IPS-NIHi7 (cell line): ENCODE measurements at regions not wholly inside any gene's neighbourhood (a gene's known extent, or its start where the extent isn't known, plus 50 kb on each side); places are given as distances from the start of the nearest gene placed in this dataset.

ENCODE experiments used
- DNase-seq: peaks from one replicate; pipeline ENCODE4 v3.0.0; 2012; ENCODE audit warnings: mixed read lengths; ENCODE audit errors: extremely low spot score

DNA sequence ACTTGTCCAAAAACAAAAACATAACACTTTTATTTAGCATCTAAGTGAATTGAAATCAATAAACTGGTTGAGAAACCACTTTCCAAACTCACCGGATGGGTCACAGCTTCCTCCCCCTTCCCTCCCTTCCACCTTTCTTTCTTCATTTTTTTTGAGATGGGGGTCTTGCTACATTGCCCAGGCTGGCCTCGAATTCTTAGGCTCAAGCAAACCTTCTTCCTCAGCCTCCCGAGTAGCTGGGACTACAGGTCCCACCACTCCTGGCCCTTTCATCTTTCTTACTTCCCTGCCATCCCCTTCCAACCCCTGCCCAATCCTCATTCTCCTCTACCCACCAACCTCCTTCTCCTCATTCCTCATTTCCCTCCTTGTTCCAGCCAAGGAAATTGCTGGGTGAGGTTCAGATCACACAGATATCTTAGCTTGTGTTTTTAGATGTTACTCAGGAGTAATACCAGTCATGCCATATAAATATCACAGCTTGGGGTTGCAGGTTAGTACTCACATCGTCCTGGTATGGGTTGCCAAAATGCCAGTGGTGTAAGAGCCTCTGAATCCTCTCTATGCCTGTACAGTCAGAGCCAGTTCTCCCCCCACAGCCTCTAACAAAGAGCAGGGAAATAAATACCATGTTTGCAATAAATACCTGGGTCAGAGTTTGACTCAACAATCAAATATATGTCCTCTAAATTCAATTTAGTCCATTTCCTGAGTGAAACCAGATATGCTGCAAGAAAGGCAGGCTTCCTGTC is 132.7 kb upstream of the NDUFV2 start:
- no peak for DNase-seq

DNA sequence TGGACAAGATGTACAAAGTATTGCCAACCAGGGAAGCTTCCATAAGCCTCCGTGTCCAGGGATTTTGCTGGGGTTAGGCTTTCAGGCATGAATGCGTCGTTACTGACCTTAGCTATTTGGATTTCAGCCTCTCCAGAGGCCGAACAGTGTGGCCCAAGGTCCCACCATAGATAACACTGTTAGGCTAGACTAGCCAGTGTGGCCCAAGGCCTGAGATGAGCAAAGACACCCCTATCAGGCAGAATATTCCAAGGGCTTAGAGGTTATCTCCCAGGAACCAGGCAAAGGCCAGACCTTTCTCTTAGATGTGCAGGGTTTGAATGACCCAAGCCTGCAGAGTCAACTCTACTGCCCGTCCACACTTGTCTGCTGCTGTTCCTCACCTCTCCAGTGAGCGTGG is 131.7 kb upstream of the NDUFV2 start:
- no peak for DNase-seq

DNA sequence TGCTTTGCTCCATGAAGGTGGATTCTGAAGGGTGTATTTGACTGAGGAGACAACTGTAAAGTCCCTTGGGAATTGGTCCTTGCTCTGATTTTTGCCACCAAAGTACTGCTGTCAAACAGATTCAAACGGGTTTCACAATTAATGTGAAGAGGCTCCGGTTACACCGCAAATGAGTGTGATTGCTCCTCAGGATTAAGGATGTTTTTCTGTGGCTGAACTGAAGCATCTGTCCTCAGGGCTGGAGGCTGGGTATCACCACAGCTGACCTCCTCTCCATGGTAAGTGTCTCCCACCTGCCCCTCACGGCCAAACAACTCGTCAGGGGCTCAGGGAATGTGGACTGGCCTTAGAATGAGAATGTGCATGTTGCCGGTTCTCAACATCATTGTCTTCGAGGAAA is 130.4 kb upstream of the NDUFV2 start:
- DNase-seq: no peak

DNA sequence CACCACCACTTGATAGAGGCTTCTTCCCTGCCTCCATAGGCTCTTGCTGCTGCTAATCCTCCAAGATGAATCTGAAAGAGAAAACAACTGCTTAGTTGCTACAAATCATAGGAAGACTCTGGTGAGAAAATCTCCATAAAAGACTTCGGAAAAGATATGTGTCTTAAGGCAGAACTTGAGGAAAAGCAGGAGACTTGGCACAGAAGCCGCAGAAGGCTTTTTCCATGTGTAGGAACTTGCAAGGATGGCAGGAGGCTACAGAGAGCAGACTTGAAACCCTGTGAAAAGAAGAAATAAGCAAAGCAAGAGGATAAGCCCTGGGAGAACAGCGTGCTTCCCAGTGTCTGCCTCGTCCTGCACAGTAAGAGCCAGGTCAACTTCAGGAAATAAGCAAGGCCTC is 128.2 kb upstream of the NDUFV2 start:
- no peak for DNase-seq

DNA sequence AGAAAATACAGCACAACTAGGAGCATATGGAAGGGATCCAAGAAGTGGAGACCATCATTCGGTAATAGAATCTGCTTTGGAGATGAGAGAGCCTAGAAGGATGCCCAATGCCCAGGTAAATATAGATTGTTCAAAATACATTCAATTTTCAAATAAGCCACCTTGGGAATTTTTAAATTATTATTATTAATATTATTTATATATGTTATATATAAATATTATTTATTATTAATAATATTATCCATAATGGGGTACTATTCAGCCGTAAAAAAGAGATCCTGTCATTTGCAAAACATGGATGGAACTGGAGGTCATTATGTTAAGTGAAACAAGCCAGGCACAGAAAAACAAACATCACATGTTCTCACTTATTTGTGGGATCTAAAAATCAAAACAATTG is 127.8 kb upstream of the NDUFV2 start:
- DNase-seq: no peak

DNA sequence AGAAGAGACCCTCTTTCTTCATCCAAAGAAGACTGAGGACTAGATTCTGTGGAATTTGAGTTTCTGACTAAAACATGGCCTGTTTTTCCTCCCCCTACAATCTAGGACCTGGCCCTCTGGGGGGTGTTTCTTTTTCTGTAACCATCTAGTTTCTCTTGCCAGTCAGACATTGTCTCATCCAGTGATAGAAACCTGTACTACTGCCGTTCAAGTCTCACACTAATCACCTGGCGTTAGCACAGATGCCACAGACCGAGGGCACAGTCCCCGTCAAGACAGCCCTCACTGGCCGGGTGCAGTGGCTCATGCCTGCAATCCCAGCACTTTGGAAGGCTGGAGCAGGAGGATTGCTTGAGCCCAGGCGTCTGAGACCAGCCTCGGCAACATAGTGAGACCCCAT is 126.9 kb upstream of the NDUFV2 start:
- DNase-seq: no peak

DNA sequence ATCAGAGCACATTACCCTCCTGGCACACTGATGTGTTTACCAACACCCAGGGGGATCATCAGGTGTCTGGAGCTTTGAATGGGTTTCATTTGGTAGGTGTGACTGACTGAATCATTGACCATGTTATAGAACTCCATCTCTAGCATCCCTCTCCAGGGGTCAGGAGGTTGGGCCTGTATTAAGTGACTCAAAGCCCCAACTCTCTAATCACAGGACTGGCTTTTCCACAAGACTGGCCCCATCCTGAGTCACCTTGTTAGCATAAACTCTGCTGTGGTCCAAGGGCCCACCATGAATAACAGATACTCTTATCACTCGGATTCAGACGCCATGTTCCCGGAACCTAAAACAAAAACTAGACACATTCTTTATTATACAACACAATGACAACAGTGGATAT is 125.9 kb upstream of the NDUFV2 start:
- no peak for DNase-seq

DNA sequence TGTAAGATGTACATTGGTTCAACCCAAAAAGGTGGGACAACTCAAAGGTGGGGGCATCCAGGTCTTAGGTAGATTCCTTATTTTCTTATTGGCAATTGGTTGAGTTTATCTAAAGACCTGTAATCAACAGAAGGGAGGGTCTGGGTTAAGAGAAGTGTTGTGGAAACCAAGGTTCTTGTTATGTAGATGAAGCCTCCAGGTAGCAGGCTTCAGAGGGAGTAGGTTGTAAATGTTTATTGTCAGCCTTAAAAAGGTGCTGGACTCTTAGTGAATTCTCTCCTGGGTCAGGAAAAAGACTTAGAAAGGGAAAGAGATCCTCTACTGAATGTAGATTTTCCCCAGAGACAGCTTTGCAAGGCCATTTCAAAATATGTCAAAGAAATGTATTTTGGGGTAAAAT is 125.3 kb upstream of the NDUFV2 start:
- no peak for DNase-seq

DNA sequence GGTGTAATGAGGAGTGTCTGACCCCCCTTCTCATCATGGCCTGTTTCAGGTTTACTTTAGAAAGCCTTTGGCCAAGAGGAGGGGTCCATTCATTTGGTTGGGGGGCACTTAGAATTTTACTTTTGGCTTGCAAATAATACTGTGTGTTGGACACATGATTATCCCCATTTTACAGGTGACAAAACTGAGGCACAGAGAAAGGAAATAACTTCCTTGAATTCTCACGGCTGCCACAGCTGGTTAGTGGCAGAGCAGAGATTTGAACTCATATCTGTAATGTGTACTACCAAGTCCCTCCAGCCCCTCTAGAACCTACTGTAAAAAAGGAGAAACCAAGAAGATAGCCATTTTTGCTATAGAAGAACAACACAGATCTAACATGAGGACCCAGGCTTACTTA is 124.8 kb upstream of the NDUFV2 start:
- no peak for DNase-seq

DNA sequence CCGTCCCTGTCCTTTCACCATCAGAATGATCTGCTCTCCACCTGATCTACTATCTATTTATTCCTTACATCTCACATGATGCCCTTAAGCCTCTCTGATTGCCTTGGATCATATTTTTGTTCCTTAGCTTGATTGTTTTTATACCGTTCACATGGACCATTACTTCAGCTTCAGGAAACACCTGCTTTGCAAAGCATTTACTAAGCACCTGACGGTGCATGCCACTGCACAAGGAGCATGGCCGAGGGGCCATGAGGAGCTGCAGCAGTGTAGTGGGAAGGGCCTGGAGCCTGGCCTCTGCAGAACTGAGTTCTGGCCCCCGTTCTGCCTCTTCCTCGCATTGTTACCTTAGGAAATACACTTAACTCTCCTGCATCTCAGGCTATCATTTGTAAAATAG is 124.1 kb upstream of the NDUFV2 start:
- DNase-seq: no peak

DNA sequence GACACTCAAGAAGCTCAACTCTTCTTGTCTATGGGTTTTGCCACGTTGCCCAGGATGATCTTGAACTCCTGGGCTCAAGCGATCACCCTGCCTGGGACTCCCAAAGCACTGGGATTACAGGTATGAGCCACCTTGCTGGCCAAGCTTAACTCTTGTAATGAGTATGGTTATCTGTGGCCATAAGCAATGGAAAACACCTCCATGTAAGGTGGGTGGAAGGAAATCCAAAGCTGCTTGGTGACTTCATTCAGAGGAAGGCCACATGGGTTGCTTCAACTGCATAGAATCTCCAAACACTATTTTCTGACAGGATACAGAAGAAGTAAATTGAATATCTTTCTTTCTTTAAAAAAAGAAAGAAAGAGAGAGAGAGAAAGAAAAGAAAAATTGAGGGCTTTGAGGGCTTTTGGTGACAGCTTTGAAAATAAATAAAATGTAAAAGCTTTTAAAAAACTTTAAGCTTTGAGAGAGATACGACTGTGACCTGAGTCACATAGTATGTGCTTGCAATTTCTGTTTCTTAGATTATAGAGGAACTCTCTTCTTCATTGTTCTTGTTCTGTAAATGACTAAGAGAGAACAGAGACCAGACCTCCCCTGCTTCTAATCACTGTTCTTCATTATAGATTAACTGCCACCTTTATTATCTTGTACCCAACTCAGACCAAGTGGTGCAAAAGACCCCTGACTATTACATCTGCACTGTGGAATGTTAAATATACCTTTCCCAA is 123.1 kb upstream of the NDUFV2 start:
- no peak for DNase-seq

DNA sequence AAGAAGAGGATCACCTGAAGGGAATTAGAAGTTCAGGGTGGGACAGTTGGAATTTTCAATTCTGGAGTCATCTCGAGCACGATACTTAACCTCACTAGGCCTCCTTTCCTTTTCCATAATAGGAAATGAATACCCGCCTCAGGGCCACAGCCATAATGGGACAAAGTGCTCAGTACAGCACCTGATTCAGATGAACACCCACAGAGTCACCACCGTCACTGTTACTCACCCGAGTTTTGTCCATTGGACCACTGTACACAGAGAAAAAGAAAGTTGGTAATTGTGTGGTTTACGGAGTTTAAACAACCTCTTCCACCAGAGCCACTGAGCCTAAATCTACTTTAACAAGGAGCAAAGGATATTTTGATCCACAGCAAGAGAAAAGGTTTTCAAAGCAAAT is 122.0 kb upstream of the NDUFV2 start:
- no peak for DNase-seq

DNA sequence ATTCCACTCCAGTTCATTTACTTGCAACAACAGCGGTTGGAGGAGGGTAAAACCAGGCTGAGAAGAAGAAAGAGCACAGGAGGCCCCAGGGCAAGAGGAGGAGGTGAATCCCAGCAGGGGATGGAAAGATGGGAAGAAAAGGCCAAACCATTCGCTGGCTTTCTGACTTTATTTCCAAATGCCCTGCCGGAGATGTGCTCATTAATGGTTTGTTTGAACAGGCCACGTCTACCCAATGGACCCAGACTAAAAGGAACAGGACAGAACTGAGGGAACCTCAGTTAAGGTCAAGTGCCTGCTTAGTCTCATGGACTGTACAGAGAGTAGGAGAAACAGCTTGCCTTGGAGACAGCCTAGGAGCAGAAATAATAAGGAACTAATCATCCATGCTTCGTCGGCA is 121.6 kb upstream of the NDUFV2 start:
- no peak for DNase-seq

DNA sequence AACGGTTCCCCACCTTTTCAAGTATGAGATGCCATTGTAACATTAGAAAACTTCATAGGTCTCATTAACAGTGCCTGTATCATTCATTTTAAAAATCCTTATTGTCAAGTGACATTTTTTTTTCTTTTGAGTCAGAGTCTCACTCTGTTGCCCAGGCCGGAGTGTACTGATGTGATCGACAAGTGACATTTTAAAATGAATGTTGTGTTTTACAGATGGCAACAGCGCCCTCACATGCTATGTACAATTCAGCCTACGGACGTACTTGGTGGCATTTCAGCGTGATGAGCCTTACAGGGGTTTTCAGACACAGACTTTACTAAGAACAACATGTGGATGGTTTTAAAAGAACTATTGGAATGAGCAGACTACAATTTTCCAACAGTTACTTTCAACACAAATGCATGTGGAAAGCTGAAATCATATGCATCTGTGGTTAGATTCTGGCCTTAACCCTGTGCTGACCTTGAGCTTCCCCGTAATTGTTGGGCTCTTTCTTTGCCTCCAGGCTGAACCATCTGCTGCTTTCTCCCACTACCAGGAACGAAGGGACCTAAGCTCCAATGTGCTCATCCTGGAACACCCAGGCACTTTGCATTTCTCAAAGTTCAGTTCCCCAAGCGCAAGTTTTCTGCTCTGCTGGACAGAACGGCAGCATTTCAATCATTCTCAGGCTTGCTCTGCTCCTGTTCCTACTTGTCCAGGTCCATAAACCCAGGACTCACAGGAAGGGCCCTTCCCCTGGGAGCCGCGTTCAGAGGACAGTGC is 119.9 kb upstream of the NDUFV2 start:
- peak; percentile 48 for DNase-seq

DNA sequence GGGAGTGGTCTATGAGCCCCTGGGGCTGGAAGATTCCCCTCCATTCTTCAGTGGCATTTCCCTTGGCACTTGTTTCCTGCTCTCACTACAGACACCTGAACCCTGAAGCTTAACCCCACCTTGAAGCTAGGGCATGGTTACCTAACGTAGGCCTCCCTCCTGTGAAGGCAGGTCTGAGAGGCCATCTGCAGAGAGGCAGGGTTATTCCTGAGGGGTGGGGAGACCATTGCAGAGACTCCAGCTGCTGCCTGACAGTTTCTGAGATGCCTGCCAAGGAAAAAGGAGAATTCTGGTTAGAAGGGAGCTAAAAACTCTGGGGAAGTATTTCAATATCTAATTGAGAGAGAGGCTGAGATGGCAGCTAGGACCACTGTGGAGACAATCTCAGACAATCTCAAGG is 119.3 kb upstream of the NDUFV2 start:
- no peak for DNase-seq

DNA sequence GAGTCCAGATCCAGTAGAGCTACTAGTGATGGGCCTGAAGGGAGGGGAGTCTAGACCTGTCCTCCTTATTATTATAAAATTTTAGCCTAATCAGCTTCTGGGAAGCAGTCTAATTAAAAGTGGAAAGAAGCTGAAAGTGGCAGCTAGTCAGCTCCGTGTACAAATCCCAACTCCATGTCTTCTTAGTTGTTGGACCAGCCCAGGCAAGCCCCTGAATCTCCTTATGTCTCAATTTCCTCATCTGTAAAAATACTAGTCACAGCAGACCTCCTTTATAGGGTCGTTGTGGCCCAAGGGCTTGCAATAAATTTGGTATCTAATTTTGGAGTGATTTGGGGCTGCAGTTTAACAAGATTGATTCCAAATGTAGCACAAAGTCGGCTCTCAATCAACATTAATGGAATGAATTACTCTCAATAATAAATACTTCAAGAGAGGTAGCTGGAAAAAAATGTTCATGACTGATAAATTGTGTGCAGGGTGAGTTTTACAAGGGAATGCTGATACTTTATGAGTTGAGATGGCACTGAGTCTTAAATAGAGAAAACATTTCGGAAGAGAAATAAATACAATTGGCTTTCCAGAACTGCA is 118.3 kb upstream of the NDUFV2 start:
- no peak for DNase-seq

DNA sequence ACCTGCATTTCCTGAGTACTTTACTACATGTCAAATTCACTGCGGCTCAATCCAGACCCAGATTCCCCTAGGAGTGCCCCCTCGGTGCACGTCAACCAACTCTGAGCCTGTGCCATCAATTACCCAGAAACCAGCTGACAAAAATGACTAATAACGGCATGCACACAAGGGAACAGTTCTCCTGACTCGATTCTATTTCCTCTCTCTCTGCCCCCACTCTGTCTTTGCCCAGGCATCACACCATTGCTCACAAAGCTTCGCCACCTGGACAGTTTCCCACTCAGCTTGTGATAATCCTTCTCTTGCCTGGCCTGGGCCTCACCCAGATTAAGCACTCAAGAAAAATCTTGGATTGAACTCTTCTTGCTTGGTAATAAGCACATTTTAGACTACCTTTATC is 115.3 kb upstream of the NDUFV2 start:
- no peak for DNase-seq

DNA sequence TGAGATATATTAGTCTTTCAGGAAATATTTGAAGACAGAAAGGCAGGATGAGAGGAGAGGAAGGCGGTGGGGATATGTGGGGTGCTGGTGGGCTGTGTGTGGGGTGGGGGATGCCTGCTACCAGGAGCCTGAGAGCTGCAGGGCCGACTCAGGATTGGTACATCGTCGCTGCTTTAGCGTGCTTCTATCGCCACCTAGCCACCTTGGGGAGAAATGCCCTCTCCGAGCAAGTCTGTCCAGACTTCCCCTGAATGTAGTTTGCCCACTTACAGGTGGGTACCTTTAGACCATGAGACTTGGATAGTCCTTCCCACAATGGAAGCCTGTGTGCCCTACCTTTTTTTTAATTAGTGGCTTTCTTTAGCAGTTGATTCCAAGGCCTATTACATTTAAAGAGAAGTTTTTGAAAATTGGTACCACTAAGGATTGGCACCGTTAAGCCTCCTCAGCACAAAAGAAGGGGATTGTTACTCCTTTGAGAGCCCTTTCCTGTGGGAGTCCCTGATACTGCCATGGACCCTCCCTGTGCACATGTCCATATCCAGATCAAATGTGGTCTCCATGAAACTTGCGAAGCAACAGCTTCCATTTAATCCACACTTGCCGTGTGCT is 114.1 kb upstream of the NDUFV2 start:
- DNase-seq: peak; percentile 80

DNA sequence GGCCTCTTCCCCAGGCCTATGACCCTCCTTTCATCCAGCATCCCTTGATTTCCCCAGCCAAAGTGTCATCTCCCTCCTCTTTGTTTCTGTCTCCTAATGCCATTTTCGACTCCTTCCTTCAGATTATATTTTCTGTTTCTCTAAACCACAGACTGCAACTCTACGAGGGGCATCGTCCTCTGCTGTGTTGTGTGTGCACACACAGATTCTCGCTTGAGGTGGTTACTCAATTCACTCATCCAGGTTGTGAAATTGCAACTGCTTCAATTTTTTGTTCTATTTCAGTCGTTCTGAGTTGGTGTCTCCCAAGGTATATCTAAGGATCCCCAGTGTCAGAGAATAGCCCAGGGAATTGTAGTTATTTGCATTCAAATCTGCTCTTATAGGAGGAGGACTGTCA is 113.5 kb upstream of the NDUFV2 start:
- no peak for DNase-seq

DNA sequence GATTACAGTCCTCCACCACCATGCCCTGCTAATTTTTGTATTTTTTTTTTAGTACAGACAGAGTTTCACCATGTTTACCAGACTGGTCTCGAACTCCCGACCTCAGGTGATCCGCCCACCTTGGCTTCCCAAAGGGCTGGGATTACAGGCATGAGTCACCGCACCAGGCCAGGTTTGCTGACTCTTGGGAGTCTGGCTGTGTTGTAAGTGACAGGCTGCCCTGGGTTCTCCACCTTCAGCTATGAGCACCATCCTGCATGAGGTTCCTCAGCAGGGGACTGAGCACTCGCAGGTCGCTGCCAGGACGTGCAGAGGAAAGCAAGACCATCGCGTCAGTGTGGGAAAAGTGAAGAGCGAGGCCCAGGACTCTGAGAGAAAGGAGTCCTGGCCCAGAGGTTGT is 112.6 kb upstream of the NDUFV2 start:
- no peak for DNase-seq

DNA sequence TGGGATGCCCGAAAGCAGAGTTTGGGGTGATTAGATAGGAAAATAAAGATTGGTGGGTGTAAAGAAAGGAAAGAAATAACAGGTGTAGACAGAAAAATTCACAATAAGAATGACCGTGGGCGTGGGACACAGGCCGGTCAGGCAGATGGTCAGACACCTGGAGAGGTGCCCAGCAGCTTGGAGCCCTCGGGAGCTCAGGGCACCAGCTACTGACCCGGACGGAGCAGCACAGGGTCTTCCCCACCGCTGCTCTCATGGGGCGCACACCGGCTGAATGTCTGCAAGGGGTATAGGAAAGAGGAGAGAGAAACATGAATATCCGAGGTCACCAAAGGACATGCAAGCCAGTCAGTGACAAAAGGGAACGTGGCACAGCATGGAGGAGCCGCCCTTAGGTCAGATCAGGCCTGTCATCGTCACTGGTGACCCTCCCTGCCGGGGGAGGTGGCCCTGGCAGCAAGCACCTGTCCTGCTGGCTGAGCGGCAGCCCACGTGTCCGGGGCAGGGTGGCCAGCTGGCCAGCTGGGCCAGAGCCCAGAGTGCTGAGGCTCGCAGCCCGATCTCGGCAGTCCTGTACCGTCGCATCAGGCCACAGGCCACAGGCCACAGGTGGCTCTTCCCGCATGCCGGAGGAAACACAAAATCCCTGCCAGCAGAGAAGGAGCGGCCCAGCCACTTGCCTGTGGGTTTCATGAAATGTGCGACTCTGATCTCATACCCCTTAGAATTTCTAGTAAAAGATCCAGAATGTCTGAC is 112.0 kb upstream of the NDUFV2 start:
- no peak for DNase-seq
